ENCODE measurements at regions not wholly inside any gene's neighbourhood (a gene's known extent, or its start where the extent isn't known, plus 50 kb on each side); places are given as distances from the start of the nearest gene placed in this dataset.

GRCh38 chr1:157893686-157894085 lies 52.1 kb upstream of the CD5L start:
- Histone ChIP-seq H3K36me3 (replicated peaks in 1 of 2) (no peaks in the 10 kb centered on the region), H3K27me3 (no peaks in the 10 kb centered on the region), H3K4me1 (replicated peaks in 1 of 2) (no peaks in the 10 kb centered on the region), H3K27ac (no peak overlapping the region), H3K4me3 (no peak overlapping the region), H3K9me3 (replicated peaks in 1 of 3) (no peaks in the 10 kb centered on the region)
- no peak for TF ChIP-seq POLR2A (IDR thresholded peaks at IDR 0.05)
- no peak for TF ChIP-seq CTCF (IDR thresholded peaks at IDR 0.05)
- DNase-seq = no peak
- intact Hi-C loops (cut with DNase I) = no loop called here

GRCh38 chr1:157894613-157895165 lies 53.1 kb upstream of the CD5L start:
- no peaks in the 10 kb centered on the region for H3K9me3 ChIP-seq (replicated peaks in 1 of 3)
- no peak overlapping the region for H3K4me3 ChIP-seq
- DNase-seq = no peak
- H3K27me3 ChIP-seq = no peaks in the 10 kb centered on the region
- H3K36me3 ChIP-seq (replicated peaks in 1 of 2) = no peaks in the 10 kb centered on the region
- intact Hi-C loops (cut with DNase I) = no loop called here
- no peak overlapping the region for H3K27ac ChIP-seq
- WGBS, 4 donors = 49 to 59% (median 54%) methylated on average over 5 of the region's 5 CpGs
- TF ChIP-seq POLR2A (IDR thresholded peaks at IDR 0.05) = no peak
- TF ChIP-seq CTCF (IDR thresholded peaks at IDR 0.05) = no peak
- H3K4me1 ChIP-seq (replicated peaks in 1 of 2) = no peaks in the 10 kb centered on the region

GRCh38 chr1:157910270-157910669 lies 68.7 kb upstream of the CD5L start:
- intact Hi-C loops (cut with DNase I) = no loop called here
- no peaks in the 10 kb centered on the region for H3K9me3 ChIP-seq (replicated peaks in 1 of 3)
- no peaks in the 10 kb centered on the region for H3K36me3 ChIP-seq (replicated peaks in 1 of 2)
- no peaks in the 10 kb centered on the region for H3K27me3 ChIP-seq
- no peak overlapping the region for H3K27ac ChIP-seq
- no peak for DNase-seq
- no peaks in the 10 kb centered on the region for H3K4me1 ChIP-seq (replicated peaks in 1 of 2)
- no peak for TF ChIP-seq POLR2A (IDR thresholded peaks at IDR 0.05)
- TF ChIP-seq CTCF (IDR thresholded peaks at IDR 0.05) = no peak
- no peak overlapping the region for H3K4me3 ChIP-seq
- 67 to 86% (median 79%) methylated on average over 1 of the region's 1 CpG for WGBS, 4 donors

GRCh38 chr1:157915859-157916258 lies 74.3 kb upstream of the CD5L start:
- 65 to 72% (median 67%) methylated on average over 3 of the region's 3 CpGs for WGBS, 4 donors
- H3K27me3 ChIP-seq = no peaks in the 10 kb centered on the region

More at GRCh38 chr1:157915859-157916258, 74.3 kb upstream of the CD5L start:
- TF ChIP-seq CTCF (IDR thresholded peaks at IDR 0.05) (no peak), POLR2A (IDR thresholded peaks at IDR 0.05) (no peak)
- Histone ChIP-seq H3K4me1 (replicated peaks in 1 of 2) (no peaks in the 10 kb centered on the region), H3K36me3 (replicated peaks in 1 of 2) (no peaks in the 10 kb centered on the region), H3K4me3 (no peak overlapping the region), H3K27ac (no peak overlapping the region), H3K9me3 (replicated peaks in 1 of 3) (no peaks in the 10 kb centered on the region)
- no peak for DNase-seq
- intact Hi-C loops (cut with DNase I) = no loop called here

Measured in adrenal gland (tissue), 9 donors.